ENCODE measurements at regions not wholly inside any gene's neighbourhood (a gene's known extent, or its start where the extent isn't known, plus 50 kb on each side); places are given as distances from the start of the nearest gene placed in this dataset.

DNA sequence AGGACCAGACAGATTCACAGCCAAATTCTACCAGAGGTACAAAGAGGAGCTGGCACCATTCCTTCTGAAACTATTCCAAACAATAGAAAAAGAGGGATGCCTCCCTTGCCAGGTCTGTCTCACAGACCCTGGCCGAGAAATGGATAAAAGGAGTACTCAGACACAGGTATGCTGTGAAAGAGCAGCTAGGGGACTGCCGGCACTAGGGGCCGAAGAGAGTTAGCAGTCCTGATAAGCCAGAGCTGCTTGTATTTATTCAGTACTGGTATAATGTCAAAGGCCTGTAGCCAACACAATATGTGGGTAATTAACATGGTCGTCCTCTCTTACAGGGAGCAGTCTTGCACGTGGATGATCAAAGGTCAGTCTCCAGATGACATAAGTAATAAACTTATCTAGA lies 1042.1 kb upstream of the LCORL start:
- FAIRE-seq (no peak), DNase-seq (ENCODE audit: insufficient read length, low spot score) (no peak)
- no peak for TF ChIP-seq CTCF (IDR thresholded peaks at IDR 0.05; ENCODE audit: insufficient read depth, missing control alignments)

GRCh38 chr4:19054916-19055315 lies 1033.4 kb upstream of the LCORL start:
- FAIRE-seq (peak; percentile 41), DNase-seq (ENCODE audit: insufficient read length, low spot score) (no peak)
- no peak for TF ChIP-seq CTCF (IDR thresholded peaks at IDR 0.05; ENCODE audit: insufficient read depth, missing control alignments)

DNA sequence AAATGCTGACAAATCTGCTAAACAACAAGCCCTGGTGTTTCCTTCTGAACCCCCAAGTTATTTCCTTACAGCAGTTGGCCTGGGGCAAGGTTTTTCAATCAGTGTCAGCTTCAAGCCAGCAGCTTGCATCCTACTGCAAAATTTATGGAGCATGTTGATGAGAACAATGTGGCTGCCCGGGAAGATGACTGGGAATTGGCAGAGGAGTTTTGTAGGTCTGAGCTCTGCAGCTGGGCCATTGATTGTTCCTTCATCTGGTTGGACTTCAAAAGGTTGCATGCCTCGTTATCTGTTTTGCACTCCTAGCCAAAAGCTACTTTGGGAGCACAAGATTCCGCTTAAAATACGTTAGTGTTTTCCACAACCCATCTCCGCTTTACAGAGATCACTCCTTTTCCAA lies 1030.3 kb upstream of the LCORL start:
- DNase-seq (ENCODE audit: insufficient read length, low spot score) (no peak), FAIRE-seq (no peak)
- no peak for TF ChIP-seq CTCF (IDR thresholded peaks at IDR 0.05; ENCODE audit: insufficient read depth, missing control alignments)

- no peak for TF ChIP-seq CTCF (IDR thresholded peaks at IDR 0.05; ENCODE audit: insufficient read depth, missing control alignments)
- DNase-seq (ENCODE audit: insufficient read length, low spot score) (no peak), FAIRE-seq (no peak)
These were observed 1025.8 kb upstream of the LCORL start for GRCh38 chr4:19047279-19047880.

- no peak for TF ChIP-seq CTCF (IDR thresholded peaks at IDR 0.05; ENCODE audit: insufficient read depth, missing control alignments)
- no peak for DNase-seq (ENCODE audit: insufficient read length, low spot score)
- FAIRE-seq, result no peak
These were observed 1018.3 kb upstream of the LCORL start for GRCh38 chr4:19039816-19040215.

DNA sequence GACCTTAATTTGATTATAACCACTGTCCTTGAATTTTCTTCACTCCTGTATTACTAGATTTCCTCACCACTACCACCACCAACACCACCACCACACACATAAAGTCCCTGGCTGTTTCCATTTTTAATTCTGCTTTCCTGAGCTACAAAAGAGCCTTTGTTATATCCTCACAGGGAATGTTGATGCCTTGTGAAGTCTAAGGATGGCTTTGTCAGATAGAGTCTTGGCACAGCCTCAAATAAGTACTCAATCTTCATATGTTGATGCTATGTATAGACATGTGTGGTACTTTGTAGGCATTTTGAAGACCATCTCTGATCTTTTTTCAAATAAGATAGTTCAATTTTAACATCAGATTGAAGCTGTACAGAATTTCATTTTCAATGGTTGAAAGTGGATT lies 1016.7 kb upstream of the LCORL start:
- DNase-seq (ENCODE audit: insufficient read length, low spot score) (no peak), FAIRE-seq (no peak)
- TF ChIP-seq CTCF (IDR thresholded peaks at IDR 0.05; ENCODE audit: insufficient read depth, missing control alignments), result no peak

- no peak for TF ChIP-seq CTCF (IDR thresholded peaks at IDR 0.05; ENCODE audit: insufficient read depth, missing control alignments)
- DNase-seq (ENCODE audit: insufficient read length, low spot score), result no peak
- no peak for FAIRE-seq
These were observed 1012.5 kb upstream of the LCORL start for GRCh38 chr4:19033816-19034733.
